Neural progenitor cell (in vitro differentiated cells): ENCODE measurements at regions not wholly inside any gene's neighbourhood (a gene's known extent, or its start where the extent isn't known, plus 50 kb on each side); places are given as distances from the start of the nearest gene placed in this dataset.

Experiments used
- DNase-seq: peaks from one replicate; pipeline ENCODE4 v3.0.0-alpha.2; 2016; ENCODE audit warnings: low spot score
- H2AFZ ChIP-seq: fragments of 200-600 bp; sonication (generic); replicated peaks from 2 replicates; pipeline ENCODE4 v1.6.1; 2016; ENCODE audit warnings: antibody characterized with exemption
- H3F3A ChIP-seq: fragments of 200-600 bp; sonication (generic); 2 replicates; pipeline ENCODE4 v1.6.1; 2016; ENCODE audit warnings: antibody characterized with exemption, low read depth
- H3K27ac ChIP-seq: fragments of 200-600 bp; sonication (generic); 2 replicates; pipeline ENCODE4 v1.5.1; 2016; ENCODE audit warnings: mild to moderate bottlenecking
- H3K27me3 ChIP-seq: fragments of 200-600 bp; sonication (generic); 2 replicates; pipeline ENCODE4 v1.6.1; 2016; ENCODE audit warnings: mild to moderate bottlenecking, moderate library complexity
- H3K36me3 ChIP-seq: fragments of 200-600 bp; sonication (generic); 2 replicates; pipeline ENCODE4 v1.5.1; 2016
- H3K4me1 ChIP-seq: fragments of 200-600 bp; sonication (generic); 2 replicates; pipeline ENCODE4 v1.6.1; 2016; ENCODE audit warnings: mixed run types
- H3K4me2 ChIP-seq: fragments of 200-600 bp; sonication (generic); 2 replicates; pipeline ENCODE4 v1.6.1; 2016
- H3K4me3 ChIP-seq: fragments of 200-600 bp; sonication (generic); 2 replicates; pipeline ENCODE4 v1.5.1; 2016
- H3K79me2 ChIP-seq: fragments of 200-600 bp; sonication (generic); 2 replicates; pipeline ENCODE4 v1.6.1; 2016; ENCODE audit warnings: low read depth
- H3K9ac ChIP-seq: fragments of 200-600 bp; sonication (generic); 2 replicates; pipeline ENCODE4 v1.6.1; 2016
- H3K9me3 ChIP-seq: fragments of 200-600 bp; sonication (generic); 2 replicates; pipeline ENCODE4 v1.5.1; 2016; ENCODE audit warnings: low read depth
- H4K20me1 ChIP-seq: fragments of 200-600 bp; sonication (generic); 2 replicates; pipeline ENCODE4 v1.6.1; 2016; ENCODE audit warnings: low read depth
- H3K27ac Mint-ChIP-seq: 3 replicates; pipeline ENCODE4 v1.8.0; 2021; ENCODE audit warnings: mixed read lengths
- H3K27me3 Mint-ChIP-seq: 2 replicates; pipeline ENCODE4 v1.8.0; 2022; ENCODE audit warnings: low read depth, mild to moderate bottlenecking, inconsistent platforms, moderate library complexity, mixed read lengths; ENCODE audit not compliant: insufficient read depth
- H3K36me3 Mint-ChIP-seq: 3 replicates; pipeline ENCODE4 v1.8.0; 2021; ENCODE audit warnings: mixed read lengths
- H3K4me1 Mint-ChIP-seq: 3 replicates; pipeline ENCODE4 v1.8.0; 2021; ENCODE audit warnings: mixed read lengths
- H3K4me3 Mint-ChIP-seq: 3 replicates; pipeline ENCODE4 v1.8.0; 2021; ENCODE audit warnings: mild to moderate bottlenecking, moderate library complexity, mixed read lengths
- H3K9me3 Mint-ChIP-seq: 3 replicates; pipeline ENCODE4 v1.8.0; 2020; ENCODE audit warnings: mixed read lengths
- CTCF ChIP-seq: fragments of 200-600 bp; sonication (generic); IDR thresholded peaks from 2 replicates; pipeline ENCODE4 v1.5.1; 2017; ENCODE audit warnings: antibody characterized with exemption, mild to moderate bottlenecking
- EZH2 ChIP-seq: fragments of 200-600 bp; sonication (generic); IDR thresholded peaks from 2 replicates; pipeline ENCODE4 v1.6.1; 2017; ENCODE audit warnings: antibody characterized with exemption, mild to moderate bottlenecking, moderate library complexity
- EZH2phosphoT487 ChIP-seq: fragments of 200-600 bp; sonication (generic); IDR thresholded peaks from 2 replicates; pipeline ENCODE4 v1.6.1; 2017; ENCODE audit warnings: antibody characterized with exemption

GRCh38 chr11:60625262-60625661 lies 74.2 kb upstream of the MS4A8 start:
- H3K9ac ChIP-seq = no peak overlapping the region
- TF ChIP-seq EZH2phosphoT487 = no peak
- TF ChIP-seq EZH2 = no peak
- TF ChIP-seq CTCF = peak; percentile 57
- no peaks in the 10 kb centered on the region for H3F3A ChIP-seq
- H3K27me3 Mint-ChIP-seq = no peaks in the 10 kb centered on the region
- no peaks in the 10 kb centered on the region for H3K36me3 Mint-ChIP-seq
- H3K27me3 ChIP-seq = no peaks in the 10 kb centered on the region
- H3K4me3 ChIP-seq = no peak overlapping the region
- no peaks in the 10 kb centered on the region for H4K20me1 ChIP-seq
- H2AFZ ChIP-seq = no peak overlapping the region
- H3K79me2 ChIP-seq = no peaks in the 10 kb centered on the region
- H3K27ac Mint-ChIP-seq = no peak overlapping the region
- no peak overlapping the region for H3K27ac ChIP-seq
- no peaks in the 10 kb centered on the region for H3K4me1 Mint-ChIP-seq
- peaks cover 13% of the 10 kb centered on the region for H3K9me3 Mint-ChIP-seq
- H3K4me1 ChIP-seq = no peaks in the 10 kb centered on the region
- no peaks in the 10 kb centered on the region for H3K9me3 ChIP-seq
- no peak overlapping the region for H3K4me2 ChIP-seq
- peak; percentile 49 for DNase-seq
- H3K36me3 ChIP-seq = no peaks in the 10 kb centered on the region
- H3K4me3 Mint-ChIP-seq = no peak overlapping the region

- Histone ChIP-seq H3K27me3 (no peaks in the 10 kb centered on the region), H3F3A (no peaks in the 10 kb centered on the region), H3K9me3 (no peaks in the 10 kb centered on the region), H4K20me1 (no peaks in the 10 kb centered on the region), H3K9ac (no peak overlapping the region), H3K4me3 (no peak overlapping the region), H3K4me1 (no peaks in the 10 kb centered on the region), H3K79me2 (no peaks in the 10 kb centered on the region), H2AFZ (no peak overlapping the region), H3K4me2 (no peak overlapping the region), H3K36me3 (no peaks in the 10 kb centered on the region), H3K27ac (no peak overlapping the region)
- TF ChIP-seq CTCF = no peak
- TF ChIP-seq EZH2 = no peak
- TF ChIP-seq EZH2phosphoT487 = no peak
- no peak overlapping the region for H3K27ac Mint-ChIP-seq
- no peak for DNase-seq
- H3K36me3 Mint-ChIP-seq = no peaks in the 10 kb centered on the region
- H3K4me1 Mint-ChIP-seq = no peaks in the 10 kb centered on the region
- no peak overlapping the region for H3K4me3 Mint-ChIP-seq
- H3K9me3 Mint-ChIP-seq = peaks cover 2% of the 10 kb centered on the region
- peaks cover 4% of the 10 kb centered on the region for H3K27me3 Mint-ChIP-seq
These were observed 70.0 kb upstream of the MS4A8 start for GRCh38 chr11:60629399-60629798.

GRCh38 chr11:60631944-60632343 lies 67.5 kb upstream of the MS4A8 start:
- H3K4me3 ChIP-seq = no peak overlapping the region
- no peaks in the 10 kb centered on the region for H4K20me1 ChIP-seq
- no peak overlapping the region for H3K9ac ChIP-seq
- no peaks in the 10 kb centered on the region for H3K36me3 ChIP-seq
- Mint-ChIP-seq H3K36me3 (no peaks in the 10 kb centered on the region), H3K9me3 (peaks cover 8% of the 10 kb centered on the region), H3K4me1 (no peaks in the 10 kb centered on the region), H3K4me3 (no peak overlapping the region), H3K27ac (no peak overlapping the region), H3K27me3 (peaks cover 4% of the 10 kb centered on the region)
- no peak overlapping the region for H2AFZ ChIP-seq
- H3K79me2 ChIP-seq = no peaks in the 10 kb centered on the region
- no peak for DNase-seq
- no peak overlapping the region for H3K27ac ChIP-seq
- H3K27me3 ChIP-seq = no peaks in the 10 kb centered on the region
- TF ChIP-seq EZH2 (no peak), EZH2phosphoT487 (no peak), CTCF (no peak)
- no peaks in the 10 kb centered on the region for H3K4me1 ChIP-seq
- H3K9me3 ChIP-seq = no peaks in the 10 kb centered on the region
- no peaks in the 10 kb centered on the region for H3F3A ChIP-seq
- no peak overlapping the region for H3K4me2 ChIP-seq
